HCT116 (cell line): ENCODE measurements at regions not wholly inside any gene's neighbourhood (a gene's known extent, or its start where the extent isn't known, plus 50 kb on each side); places are given as distances from the start of the nearest gene placed in this dataset.

Experiments
- ATAC-seq: fragments of 200-7000 bp; cut with Tn5 transposase; 2 replicates; pipeline ENCODE4 v1.9.1; 2020; ENCODE audit warnings: mild to moderate bottlenecking, moderate library complexity
- BruUV-seq: library from RNA; stranded (reverse); fragments of 400-500 nt; replicated peaks from 2 replicates; lab custom pipeline; 2021; lab: Mats Ljungman, UMichigan
- CTCF ChIA-PET: fragments of 300-600 bp; sonication (Branson Sonifier 250); formaldehyde crosslinking; loops from one replicate; lab custom pipeline; 2021; ENCODE audit warnings: antibody characterized with exemption; lab: Charles Lee
- POLR2A ChIA-PET: fragments of 300-600, 350-600 bp; sonication (Branson Sonifier 250); formaldehyde crosslinking; loops from one replicate; lab custom pipeline; 2021; ENCODE audit warnings: antibody characterized with exemption; lab: Charles Lee
- RAD21 ChIA-PET, 2 experiments: fragments of 300-600 bp; sonication (Branson Sonifier 250); formaldehyde crosslinking; loops; one replicate each; lab custom pipeline; 2023; ENCODE audit warnings: low total read pairs in 2 of 2; ENCODE audit not compliant: uncharacterized antibody in 2 of 2, unreplicated experiment in 2 of 2, low non-redundant PET in 1 of 2; lab: Charles Lee
- DNase-seq: peaks from one replicate; pipeline ENCODE4 v3.0.0-alpha.2; 2010; ENCODE audit warnings: low read depth, low spot score
- H2AFZ ChIP-seq: fragments of 200-600 bp; shearing (Covaris generic), sonication (generic); 2 replicates; pipeline ENCODE4 v1.6.1; 2017; ENCODE audit warnings: low read depth, mixed run types, mixed read lengths, antibody characterized with exemption, low read length; ENCODE audit not compliant: poor library complexity, severe bottlenecking
- H3K27ac ChIP-seq: 2 replicates; pipeline ENCODE4 v1.5.1; 2012; ENCODE audit warnings: low read depth, low read length
- H3K27me3 ChIP-seq: fragments of 200-600 bp; sonication (generic); 2 replicates; pipeline ENCODE4 v1.6.1; 2016; ENCODE audit warnings: mixed run types, low read length, mixed read lengths; ENCODE audit not compliant: insufficient read depth
- H3K36me3 ChIP-seq, 2 experiments: fragments of 200-500 bp in 1 of 2; fragments of 200-600 bp in 1 of 2; sonication (Bioruptor generic) in 1 of 2; sonication (generic) in 1 of 2; 2 replicates each; pipeline versions ENCODE4 v1.5.1 to v1.6.1; 2014 to 2016; ENCODE audit warnings: low read length in 2 of 2, inconsistent platforms in 1 of 2, mixed read lengths in 1 of 2, mixed run types in 1 of 2; ENCODE audit not compliant: insufficient read depth in 2 of 2, control insufficient read depth in 1 of 2
- H3K4me1 ChIP-seq, 2 experiments: fragments of 200-600 bp in 1 of 2; sonication (generic) in 1 of 2; 2 replicates each; pipeline versions ENCODE4 v1.5.1 to v1.6.1; 2012 to 2017; ENCODE audit warnings: low read length in 2 of 2, inconsistent platforms in 1 of 2, mild to moderate bottlenecking in 1 of 2, mixed read lengths in 1 of 2, mixed run types in 1 of 2, moderate library complexity in 1 of 2; ENCODE audit not compliant: insufficient read depth in 2 of 2, control insufficient read depth in 1 of 2
- H3K4me2 ChIP-seq: fragments of 200-600 bp; sonication (generic); 2 replicates; pipeline ENCODE4 v1.6.1; 2017; ENCODE audit warnings: mixed run types, low read length, mixed read lengths
- H3K4me3 ChIP-seq, 2 experiments: fragments of 200-600 bp in 1 of 2; sonication (generic) in 1 of 2; replicated peaks in 1 of 2; 2 replicates each; pipeline ENCODE4 v1.5.1; 2011 to 2016; ENCODE audit warnings: low read length in 2 of 2, control low read depth in 1 of 2, low read depth in 1 of 2, mild to moderate bottlenecking in 1 of 2, mixed read lengths in 1 of 2, mixed run types in 1 of 2
- H3K79me2 ChIP-seq: fragments of 200-600 bp; sonication (generic); 2 replicates; pipeline ENCODE4 v1.6.1; 2017; ENCODE audit warnings: mild to moderate bottlenecking, mixed run types, low read length, moderate library complexity, mixed read lengths; ENCODE audit not compliant: insufficient read depth
- H3K9ac ChIP-seq: fragments of 200-600 bp; sonication (generic); 2 replicates; pipeline ENCODE4 v1.6.1; 2016; ENCODE audit warnings: low read length, mixed read lengths
- H3K9me2 ChIP-seq: fragments of 200-600 bp; sonication (generic), shearing (Covaris generic); 2 replicates; pipeline ENCODE4 v1.6.1; 2017; ENCODE audit warnings: mixed run types, mild to moderate bottlenecking, moderate library complexity; ENCODE audit not compliant: insufficient read depth
- H3K9me3 ChIP-seq, 2 experiments: fragments of 200-500 bp in 1 of 2; fragments of 200-600 bp in 1 of 2; sonication (Bioruptor generic) in 1 of 2; sonication (generic) in 1 of 2; 2 replicates each; pipeline ENCODE4 v1.6.1; 2014 to 2017; ENCODE audit warnings: low read length in 2 of 2, mixed read lengths in 2 of 2, inconsistent platforms in 1 of 2, low read depth in 1 of 2, mild to moderate bottlenecking in 1 of 2, mixed run types in 1 of 2, moderate library complexity in 1 of 2; ENCODE audit not compliant: control insufficient read depth in 1 of 2, insufficient read depth in 1 of 2
- H4K20me1 ChIP-seq: fragments of 200-600 bp; sonication (generic), shearing (Covaris generic); 2 replicates; pipeline ENCODE4 v1.6.1; 2017; ENCODE audit warnings: mixed run types, mild to moderate bottlenecking, moderate library complexity; ENCODE audit not compliant: insufficient read depth
- EGR1 ChIP-seq: IDR thresholded peaks from 2 replicates; pipeline ENCODE4 v1.6.1; 2012; ENCODE audit warnings: low read depth
- EZH2 ChIP-seq: fragments of 200-600 bp; sonication (generic); IDR thresholded peaks from 2 replicates; pipeline ENCODE4 v1.6.1; 2017; ENCODE audit warnings: antibody characterized with exemption, mixed run types
- EZH2phosphoT487 ChIP-seq: fragments of 200-600 bp; IDR thresholded peaks from 2 replicates; pipeline ENCODE4 v1.6.1; 2018; ENCODE audit warnings: antibody characterized with exemption, borderline replicate concordance
- POLR2A ChIP-seq: IDR thresholded peaks from 2 replicates; pipeline ENCODE4 v1.7.0; 2011; ENCODE audit warnings: borderline replicate concordance; ENCODE audit not compliant: insufficient read depth, insufficient read length; ENCODE audit errors: extremely low read depth
- RAD21 ChIP-seq: IDR thresholded peaks from 2 replicates; pipeline ENCODE4 v1.6.1; 2012; ENCODE audit warnings: low read depth, mild to moderate bottlenecking
- TCF7L2 ChIP-seq: IDR thresholded peaks from 2 replicates; pipeline ENCODE4 v1.7.0; 2011; ENCODE audit warnings: borderline replicate concordance, inconsistent platforms; ENCODE audit not compliant: insufficient read depth, insufficient read length; ENCODE audit errors: extremely low read depth
- YY1 ChIP-seq: IDR thresholded peaks from 2 replicates; pipeline ENCODE4 v1.6.1; 2011; ENCODE audit warnings: low read length, low read depth, moderate library complexity, mild to moderate bottlenecking; ENCODE audit not compliant: insufficient replicate concordance; ENCODE audit errors: extremely low read depth
- ZFX ChIP-seq: fragments of 450-650 bp; IDR thresholded peaks from 2 replicates; pipeline ENCODE4 v1.6.1; 2017
- intact Hi-C: fragments of 100-400 bp; cut with micrococcal nuclease; formaldehyde crosslinking; loops from 2 replicates; pipeline ENCODE4 v1.10.0; 2022
- TF ChIP-seq, protein P1 (sequence below): IDR thresholded peaks from 2 replicates; pipeline ENCODE4 v1.6.1; 2012; ENCODE audit warnings: low read depth
- TF ChIP-seq, protein P2 (sequence below): IDR thresholded peaks from 2 replicates; pipeline ENCODE4 v1.6.1; 2012
- TF ChIP-seq, protein P3 (sequence below), 3 experiments: fragments of 200-600 bp in 1 of 3; sonication (generic) in 1 of 3; IDR thresholded peaks in 2 of 3; conservative IDR thresholded peaks in 1 of 3; 2 replicates each; pipeline ENCODE4 v1.5.1; 2012 to 2017; ENCODE audit warnings: low read depth in 2 of 3, low read length in 2 of 3, antibody characterized with exemption in 1 of 3, borderline replicate concordance in 1 of 3, control low read depth in 1 of 3, mild to moderate bottlenecking in 1 of 3, mixed read lengths in 1 of 3, mixed run types in 1 of 3, moderate library complexity in 1 of 3; ENCODE audit not compliant: insufficient read depth in 1 of 3

GRCh38 chr3:40737343-40737742 is 212.6 kb downstream of the ZNF621 start (continued):
- TF ChIP-seq EZH2 (no peak), ZFX (no peak), EGR1 (no peak), RAD21 (no peak)
- TF ChIP-seq, protein P1, sequence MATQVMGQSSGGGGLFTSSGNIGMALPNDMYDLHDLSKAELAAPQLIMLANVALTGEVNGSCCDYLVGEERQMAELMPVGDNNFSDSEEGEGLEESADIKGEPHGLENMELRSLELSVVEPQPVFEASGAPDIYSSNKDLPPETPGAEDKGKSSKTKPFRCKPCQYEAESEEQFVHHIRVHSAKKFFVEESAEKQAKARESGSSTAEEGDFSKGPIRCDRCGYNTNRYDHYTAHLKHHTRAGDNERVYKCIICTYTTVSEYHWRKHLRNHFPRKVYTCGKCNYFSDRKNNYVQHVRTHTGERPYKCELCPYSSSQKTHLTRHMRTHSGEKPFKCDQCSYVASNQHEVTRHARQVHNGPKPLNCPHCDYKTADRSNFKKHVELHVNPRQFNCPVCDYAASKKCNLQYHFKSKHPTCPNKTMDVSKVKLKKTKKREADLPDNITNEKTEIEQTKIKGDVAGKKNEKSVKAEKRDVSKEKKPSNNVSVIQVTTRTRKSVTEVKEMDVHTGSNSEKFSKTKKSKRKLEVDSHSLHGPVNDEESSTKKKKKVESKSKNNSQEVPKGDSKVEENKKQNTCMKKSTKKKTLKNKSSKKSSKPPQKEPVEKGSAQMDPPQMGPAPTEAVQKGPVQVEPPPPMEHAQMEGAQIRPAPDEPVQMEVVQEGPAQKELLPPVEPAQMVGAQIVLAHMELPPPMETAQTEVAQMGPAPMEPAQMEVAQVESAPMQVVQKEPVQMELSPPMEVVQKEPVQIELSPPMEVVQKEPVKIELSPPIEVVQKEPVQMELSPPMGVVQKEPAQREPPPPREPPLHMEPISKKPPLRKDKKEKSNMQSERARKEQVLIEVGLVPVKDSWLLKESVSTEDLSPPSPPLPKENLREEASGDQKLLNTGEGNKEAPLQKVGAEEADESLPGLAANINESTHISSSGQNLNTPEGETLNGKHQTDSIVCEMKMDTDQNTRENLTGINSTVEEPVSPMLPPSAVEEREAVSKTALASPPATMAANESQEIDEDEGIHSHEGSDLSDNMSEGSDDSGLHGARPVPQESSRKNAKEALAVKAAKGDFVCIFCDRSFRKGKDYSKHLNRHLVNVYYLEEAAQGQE, result no peak
- TF ChIP-seq, protein P2, sequence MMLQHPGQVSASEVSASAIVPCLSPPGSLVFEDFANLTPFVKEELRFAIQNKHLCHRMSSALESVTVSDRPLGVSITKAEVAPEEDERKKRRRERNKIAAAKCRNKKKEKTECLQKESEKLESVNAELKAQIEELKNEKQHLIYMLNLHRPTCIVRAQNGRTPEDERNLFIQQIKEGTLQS, result no peak
- TF ChIP-seq, protein P3, sequence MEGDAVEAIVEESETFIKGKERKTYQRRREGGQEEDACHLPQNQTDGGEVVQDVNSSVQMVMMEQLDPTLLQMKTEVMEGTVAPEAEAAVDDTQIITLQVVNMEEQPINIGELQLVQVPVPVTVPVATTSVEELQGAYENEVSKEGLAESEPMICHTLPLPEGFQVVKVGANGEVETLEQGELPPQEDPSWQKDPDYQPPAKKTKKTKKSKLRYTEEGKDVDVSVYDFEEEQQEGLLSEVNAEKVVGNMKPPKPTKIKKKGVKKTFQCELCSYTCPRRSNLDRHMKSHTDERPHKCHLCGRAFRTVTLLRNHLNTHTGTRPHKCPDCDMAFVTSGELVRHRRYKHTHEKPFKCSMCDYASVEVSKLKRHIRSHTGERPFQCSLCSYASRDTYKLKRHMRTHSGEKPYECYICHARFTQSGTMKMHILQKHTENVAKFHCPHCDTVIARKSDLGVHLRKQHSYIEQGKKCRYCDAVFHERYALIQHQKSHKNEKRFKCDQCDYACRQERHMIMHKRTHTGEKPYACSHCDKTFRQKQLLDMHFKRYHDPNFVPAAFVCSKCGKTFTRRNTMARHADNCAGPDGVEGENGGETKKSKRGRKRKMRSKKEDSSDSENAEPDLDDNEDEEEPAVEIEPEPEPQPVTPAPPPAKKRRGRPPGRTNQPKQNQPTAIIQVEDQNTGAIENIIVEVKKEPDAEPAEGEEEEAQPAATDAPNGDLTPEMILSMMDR (IDR thresholded peaks at IDR 0.05 in 2 of 3, conservative IDR thresholded peaks at IDR 0.05 in 1 of 3; ENCODE audit: borderline replicate concordance in 1 of 3, insufficient read depth in 1 of 3, low read depth in 2 of 3, low read length in 2 of 3), result no peak

GRCh38 chr3:40739971-40740370 is 215.2 kb downstream of the ZNF621 start:
- ATAC-seq, result no peak
- Histone ChIP-seq H3K4me2 (no peak overlapping the region), H2AFZ (no peak overlapping the region), H3K9ac (no peak overlapping the region), H3K79me2 (no peaks in the 10 kb centered on the region), H4K20me1 (no peaks in the 10 kb centered on the region), H3K9me2 (no peaks in the 10 kb centered on the region), H3K9me3 (no peaks in the 10 kb centered on the region), H3K4me3 (no peak overlapping the region), H3K27ac (no peak overlapping the region), H3K4me1 (no peaks in the 10 kb centered on the region), H3K36me3 (no peaks in the 10 kb centered on the region), H3K27me3 (0 out of 2 replicates have a peak, but pooled peaks cover 8% of the 10 kb centered on the region)
- ChIA-PET POLR2A (no interaction called here), RAD21 (no interaction called here), CTCF (no interaction called here)
- DNase-seq, result no peak
- no TSS peak for BruUV-seq
- intact Hi-C loops, result no loop called here
- no peak for TF ChIP-seq TCF7L2
- TF ChIP-seq EZH2phosphoT487, result no peak
- TF ChIP-seq POLR2A, result no peak
- no peak for TF ChIP-seq YY1
- no peak for TF ChIP-seq EZH2
